Stimulated activated CD8-positive, alpha-beta memory T cell treated with anti-CD3 and anti-CD28 coated beads, Interleukin-15, amount 100 ng/mL, for 48 hours (primary cell): ENCODE measurements at regions not wholly inside any gene's neighbourhood (a gene's known extent, or its start where the extent isn't known, plus 50 kb on each side); places are given as distances from the start of the nearest gene placed in this dataset.
A peak's percentile ranks its signal among the peaks of the same experiment; 100 is the strongest.

ENCODE experiments used
- DNase-seq, 2 donors: peaks; one replicate each; pipeline ENCODE4 v3.0.0-alpha.2; 2020; ENCODE audit warnings: low read depth in 2 of 2

- no peak for DNase-seq
Measured at GRCh38 chr14:65933400-65934069, 521.0 kb downstream of the FUT8 start.

- no peak for DNase-seq
Measured at GRCh38 chr14:65934070-65934435, 521.5 kb downstream of the FUT8 start.

- no peak for DNase-seq
Measured at GRCh38 chr14:65936342-65936975, 523.9 kb downstream of the FUT8 start.

GRCh38 chr14:65937079-65937959, 524.8 kb downstream of the FUT8 start:
- DNase-seq = no peak

- DNase-seq = no peak
Measured at GRCh38 chr14:65937960-65938316, 525.4 kb downstream of the FUT8 start.

- no peak for DNase-seq
Measured at GRCh38 chr14:65938738-65939137, 526.2 kb downstream of the FUT8 start.

GRCh38 chr14:65939184-65939583, 526.7 kb downstream of the FUT8 start:
- DNase-seq = no peak

GRCh38 chr14:65940056-65940735, 527.7 kb downstream of the FUT8 start:
- DNase-seq = no peak

GRCh38 chr14:65941091-65941490, 528.6 kb downstream of the FUT8 start:
- no peak for DNase-seq

GRCh38 chr14:65943150-65943549, 530.6 kb downstream of the FUT8 start:
- no peak for DNase-seq

GRCh38 chr14:65943916-65944410, 531.4 kb downstream of the FUT8 start:
- no peak for DNase-seq

GRCh38 chr14:65945327-65945726, 532.8 kb downstream of the FUT8 start:
- DNase-seq = no peak

- no peak for DNase-seq
Measured at GRCh38 chr14:65946494-65946893, 534.0 kb downstream of the FUT8 start.

GRCh38 chr14:65948302-65948701, 535.8 kb downstream of the FUT8 start:
- no peak for DNase-seq

GRCh38 chr14:65949711-65950516, 536.3 kb upstream of the CCDC196 start:
- DNase-seq = peak; percentile 24 to 40

GRCh38 chr14:65954942-65955341, 531.2 kb upstream of the CCDC196 start:
- no peak for DNase-seq

- DNase-seq = no peak
Measured at GRCh38 chr14:65957631-65958205, 528.5 kb upstream of the CCDC196 start.

- no peak for DNase-seq
Measured at GRCh38 chr14:65958664-65959562, 527.3 kb upstream of the CCDC196 start.

GRCh38 chr14:65959563-65960024, 526.6 kb upstream of the CCDC196 start:
- DNase-seq = no peak

GRCh38 chr14:65961004-65961403, 525.2 kb upstream of the CCDC196 start:
- peak; percentile 68 to 72 for DNase-seq
